ENCODE measurements at regions not wholly inside any gene's neighbourhood (a gene's known extent, or its start where the extent isn't known, plus 50 kb on each side); places are given as distances from the start of the nearest gene placed in this dataset.

- Histone ChIP-seq H3K36me3 (ENCODE audit: control insufficient read depth in 2 of 2, extremely low read depth in 1 of 2, insufficient read depth in 2 of 2, low read length in 2 of 2) (no peaks in the 10 kb centered on the region), H2AFZ (ENCODE audit: control insufficient read depth, low read length) (no peak overlapping the region), H3K9me3 (ENCODE audit: control insufficient read depth, low read depth, low read length) (no peaks in the 10 kb centered on the region), H3K79me2 (ENCODE audit: control insufficient read depth, insufficient read depth, low read length) (no peaks in the 10 kb centered on the region), H3K9me1 (ENCODE audit: control insufficient read depth, extremely low read depth, insufficient read depth, low read length) (no peaks in the 10 kb centered on the region), H3K4me2 (ENCODE audit: control insufficient read depth, extremely low read depth, insufficient read depth, low read depth, low read length) (no peak overlapping the region), H3K4me3 (ENCODE audit: control insufficient read depth in 2 of 3, extremely low read depth in 1 of 3, insufficient read depth in 2 of 3, low read depth in 1 of 3, low read length in 3 of 3) (no peak overlapping the region), H3K27me3 (ENCODE audit: control insufficient read depth, extremely low read depth, insufficient read depth, low read length) (no peaks in the 10 kb centered on the region), H3K4me1 (ENCODE audit: control insufficient read depth, extremely low read depth, insufficient read depth, low read length) (no peaks in the 10 kb centered on the region), H4K20me1 (ENCODE audit: control insufficient read depth, extremely low read depth, insufficient read depth, low read length) (no peaks in the 10 kb centered on the region), H3K9ac (ENCODE audit: control insufficient read depth, extremely low read depth, insufficient read depth, low read length) (no peak overlapping the region), H3K27ac (ENCODE audit: control insufficient read depth, insufficient read depth, low read length) (no peak overlapping the region)
- FAIRE-seq (no peak), DNase-seq (ENCODE audit: low read depth, low spot score) (no peak)
- dilution Hi-C loops (cut with MboI; ENCODE audit: extremely low pct_ligation_motif_present, low sequenced_read_pairs) = no loop called here
- no peak for TF ChIP-seq CTCF (optimal IDR thresholded peaks at IDR 0.05 in 1 of 3, IDR thresholded peaks at IDR 0.05 in 1 of 3, conservative IDR thresholded peaks at IDR 0.05 in 1 of 3; ENCODE audit: extremely low read depth in 1 of 3, insufficient read depth in 2 of 3, low read length in 3 of 3)
- no peak for TF ChIP-seq EZH2 (IDR thresholded peaks at IDR 0.05; ENCODE audit: low read length)
These were observed 131.5 kb upstream of the SV2C start for GRCh38 chr5:75951716-75952115.

- no peak overlapping the region for H2AFZ ChIP-seq (ENCODE audit: control insufficient read depth, low read length)
- no peak overlapping the region for H3K27ac ChIP-seq (ENCODE audit: control insufficient read depth, insufficient read depth, low read length)
- dilution Hi-C loops (cut with MboI; ENCODE audit: extremely low pct_ligation_motif_present, low sequenced_read_pairs) = no loop called here
- no peaks in the 10 kb centered on the region for H3K27me3 ChIP-seq (ENCODE audit: control insufficient read depth, extremely low read depth, insufficient read depth, low read length)
- no peaks in the 10 kb centered on the region for H4K20me1 ChIP-seq (ENCODE audit: control insufficient read depth, extremely low read depth, insufficient read depth, low read length)
- TF ChIP-seq CTCF (optimal IDR thresholded peaks at IDR 0.05 in 1 of 3, IDR thresholded peaks at IDR 0.05 in 1 of 3, conservative IDR thresholded peaks at IDR 0.05 in 1 of 3; ENCODE audit: extremely low read depth in 1 of 3, insufficient read depth in 2 of 3, low read length in 3 of 3) = no peak
- no peak for TF ChIP-seq EZH2 (IDR thresholded peaks at IDR 0.05; ENCODE audit: low read length)
- no peaks in the 10 kb centered on the region for H3K4me1 ChIP-seq (ENCODE audit: control insufficient read depth, extremely low read depth, insufficient read depth, low read length)
- no peaks in the 10 kb centered on the region for H3K9me1 ChIP-seq (ENCODE audit: control insufficient read depth, extremely low read depth, insufficient read depth, low read length)
- H3K9me3 ChIP-seq (ENCODE audit: control insufficient read depth, low read depth, low read length) = no peaks in the 10 kb centered on the region
- H3K9ac ChIP-seq (ENCODE audit: control insufficient read depth, extremely low read depth, insufficient read depth, low read length) = no peak overlapping the region
- no peaks in the 10 kb centered on the region for H3K36me3 ChIP-seq (ENCODE audit: control insufficient read depth in 2 of 2, extremely low read depth in 1 of 2, insufficient read depth in 2 of 2, low read length in 2 of 2)
- DNase-seq (ENCODE audit: low read depth, low spot score) = no peak
- H3K79me2 ChIP-seq (ENCODE audit: control insufficient read depth, insufficient read depth, low read length) = no peaks in the 10 kb centered on the region
- no peak overlapping the region for H3K4me3 ChIP-seq (ENCODE audit: control insufficient read depth in 2 of 3, extremely low read depth in 1 of 3, insufficient read depth in 2 of 3, low read depth in 1 of 3, low read length in 3 of 3)
- no peak for FAIRE-seq
- H3K4me2 ChIP-seq (ENCODE audit: control insufficient read depth, extremely low read depth, insufficient read depth, low read depth, low read length) = no peak overlapping the region
These were observed 132.0 kb upstream of the SV2C start for GRCh38 chr5:75951158-75951557.

All from keratinocyte (primary cell).